Panc1 (cell line): ENCODE measurements at regions not wholly inside any gene's neighbourhood (a gene's known extent, or its start where the extent isn't known, plus 50 kb on each side); places are given as distances from the start of the nearest gene placed in this dataset.

Experiments used
- ATAC-seq: fragments of 200-7000 bp; cut with Tn5 transposase; 2 replicates; pipeline ENCODE4 v1.9.1; 2020; ENCODE audit warnings: mild to moderate bottlenecking, moderate library complexity
- BruUV-seq: library from RNA; stranded (reverse); fragments of 400-500 nt; replicated peaks from 2 replicates; lab custom pipeline; 2021; lab: Mats Ljungman, UMichigan
- CTCF ChIA-PET: fragments of 300-600 bp; sonication (Branson Sonifier 250); formaldehyde crosslinking; loops from one replicate; lab custom pipeline; 2022; ENCODE audit warnings: antibody characterized with exemption; lab: Charles Lee
- POLR2A ChIA-PET: fragments of 300-600 bp; sonication (Branson Sonifier 250); formaldehyde crosslinking; loops from one replicate; lab custom pipeline; 2022; ENCODE audit warnings: antibody characterized with exemption; lab: Charles Lee
- DNase-seq: peaks from one replicate; pipeline ENCODE4 v3.0.0-alpha.2; 2010; ENCODE audit warnings: low read depth, low spot score
- H3K27ac ChIP-seq: 2 replicates; pipeline ENCODE4 v1.5.1; 2011; ENCODE audit warnings: mild to moderate bottlenecking, low read length, inconsistent platforms
- H3K27me3 ChIP-seq: fragments of 200-500 bp; sonication (Bioruptor generic); 2 replicates; pipeline ENCODE4 v1.6.0; 2014; ENCODE audit warnings: low read length, inconsistent platforms; ENCODE audit not compliant: control insufficient read depth, insufficient read depth
- H3K36me3 ChIP-seq: fragments of 200-500 bp; sonication (Bioruptor generic); 2 replicates; pipeline ENCODE4 v1.5.1; 2014; ENCODE audit warnings: inconsistent platforms, mild to moderate bottlenecking, low read length, moderate library complexity; ENCODE audit not compliant: control insufficient read depth, insufficient read depth
- H3K4me1 ChIP-seq: 2 replicates; pipeline ENCODE4 v1.5.1; 2011; ENCODE audit warnings: inconsistent platforms, mild to moderate bottlenecking, low read length, moderate library complexity; ENCODE audit not compliant: control insufficient read depth, insufficient read depth
- H3K4me3 ChIP-seq, 2 experiments: 2 replicates each; pipeline ENCODE4 v1.5.1; 2011 to 2012; ENCODE audit warnings: low read depth in 2 of 2, low read length in 2 of 2, mild to moderate bottlenecking in 2 of 2, inconsistent platforms in 1 of 2, moderate library complexity in 1 of 2
- H3K9me3 ChIP-seq: fragments of 200-500 bp; sonication (Bioruptor generic); 2 replicates; pipeline ENCODE4 v1.5.1; 2014; ENCODE audit warnings: low read depth, mild to moderate bottlenecking, inconsistent platforms, low read length, moderate library complexity; ENCODE audit not compliant: control insufficient read depth, insufficient read depth
- CTCF ChIP-seq: fragments of 450-650 bp; IDR thresholded peaks from 2 replicates; pipeline ENCODE4 v1.5.1; 2017; ENCODE audit warnings: mild to moderate bottlenecking
- POLR2AphosphoS5 ChIP-seq: IDR thresholded peaks from 2 replicates; pipeline ENCODE4 v1.6.1; 2012; ENCODE audit warnings: mild to moderate bottlenecking, low read depth, low read length, moderate library complexity
- SIN3A ChIP-seq: IDR thresholded peaks from 2 replicates; pipeline ENCODE4 v1.6.1; 2012; ENCODE audit warnings: low read depth, mild to moderate bottlenecking, low read length, moderate library complexity, borderline replicate concordance; ENCODE audit not compliant: insufficient read depth
- TCF7L2 ChIP-seq: IDR thresholded peaks from 2 replicates; pipeline ENCODE4 v1.6.1; 2011; ENCODE audit warnings: mild to moderate bottlenecking, low read depth, low read length, inconsistent platforms
- in situ Hi-C: cut with HindIII; loops from 2 replicates; pipeline ENCODE4 v1.10.0; 2016; ENCODE audit warnings: low sequenced_read_pairs, low pct_unique_long_range_greater_than_20kb
- intact Hi-C: fragments of 100-400 bp; cut with micrococcal nuclease; formaldehyde crosslinking; loops from one replicate; pipeline ENCODE4 v1.10.0; 2022; ENCODE audit not compliant: unreplicated experiment
- TF ChIP-seq, protein P1 (sequence below), 2 experiments: IDR thresholded peaks; 2 replicates each; pipeline ENCODE4 v1.6.1; 2011 to 2012; ENCODE audit warnings: low read depth in 2 of 2, control low read depth in 1 of 2, low read length in 1 of 2, mild to moderate bottlenecking in 1 of 2, moderate library complexity in 1 of 2; ENCODE audit not compliant: insufficient read depth in 1 of 2

GRCh38 chr4:152081024-152081423 lies 320.2 kb upstream of the GATB start:
- in situ Hi-C loops: no loop called here
- no peaks in the 10 kb centered on the region for H3K4me1 ChIP-seq
- no peaks in the 10 kb centered on the region for H3K36me3 ChIP-seq
- no peak overlapping the region for H3K27ac ChIP-seq
- CTCF ChIA-PET: no interaction called here
- POLR2A ChIA-PET: no interaction called here
- TF ChIP-seq TCF7L2 (no peak), SIN3A (no peak), CTCF (no peak), POLR2AphosphoS5 (no peak)
- TF ChIP-seq, protein P1, sequence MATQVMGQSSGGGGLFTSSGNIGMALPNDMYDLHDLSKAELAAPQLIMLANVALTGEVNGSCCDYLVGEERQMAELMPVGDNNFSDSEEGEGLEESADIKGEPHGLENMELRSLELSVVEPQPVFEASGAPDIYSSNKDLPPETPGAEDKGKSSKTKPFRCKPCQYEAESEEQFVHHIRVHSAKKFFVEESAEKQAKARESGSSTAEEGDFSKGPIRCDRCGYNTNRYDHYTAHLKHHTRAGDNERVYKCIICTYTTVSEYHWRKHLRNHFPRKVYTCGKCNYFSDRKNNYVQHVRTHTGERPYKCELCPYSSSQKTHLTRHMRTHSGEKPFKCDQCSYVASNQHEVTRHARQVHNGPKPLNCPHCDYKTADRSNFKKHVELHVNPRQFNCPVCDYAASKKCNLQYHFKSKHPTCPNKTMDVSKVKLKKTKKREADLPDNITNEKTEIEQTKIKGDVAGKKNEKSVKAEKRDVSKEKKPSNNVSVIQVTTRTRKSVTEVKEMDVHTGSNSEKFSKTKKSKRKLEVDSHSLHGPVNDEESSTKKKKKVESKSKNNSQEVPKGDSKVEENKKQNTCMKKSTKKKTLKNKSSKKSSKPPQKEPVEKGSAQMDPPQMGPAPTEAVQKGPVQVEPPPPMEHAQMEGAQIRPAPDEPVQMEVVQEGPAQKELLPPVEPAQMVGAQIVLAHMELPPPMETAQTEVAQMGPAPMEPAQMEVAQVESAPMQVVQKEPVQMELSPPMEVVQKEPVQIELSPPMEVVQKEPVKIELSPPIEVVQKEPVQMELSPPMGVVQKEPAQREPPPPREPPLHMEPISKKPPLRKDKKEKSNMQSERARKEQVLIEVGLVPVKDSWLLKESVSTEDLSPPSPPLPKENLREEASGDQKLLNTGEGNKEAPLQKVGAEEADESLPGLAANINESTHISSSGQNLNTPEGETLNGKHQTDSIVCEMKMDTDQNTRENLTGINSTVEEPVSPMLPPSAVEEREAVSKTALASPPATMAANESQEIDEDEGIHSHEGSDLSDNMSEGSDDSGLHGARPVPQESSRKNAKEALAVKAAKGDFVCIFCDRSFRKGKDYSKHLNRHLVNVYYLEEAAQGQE (IDR thresholded peaks at IDR 0.05; ENCODE audit: insufficient read depth in 1 of 2, low read depth in 2 of 2, low read length in 1 of 2): no peak
- ATAC-seq: no peak
- intact Hi-C loops: no loop called here
- no peaks in the 10 kb centered on the region for H3K27me3 ChIP-seq
- H3K9me3 ChIP-seq: no peaks in the 10 kb centered on the region
- no peak overlapping the region for H3K4me3 ChIP-seq
- no TSS peak for BruUV-seq
- no peak for DNase-seq

DNA sequence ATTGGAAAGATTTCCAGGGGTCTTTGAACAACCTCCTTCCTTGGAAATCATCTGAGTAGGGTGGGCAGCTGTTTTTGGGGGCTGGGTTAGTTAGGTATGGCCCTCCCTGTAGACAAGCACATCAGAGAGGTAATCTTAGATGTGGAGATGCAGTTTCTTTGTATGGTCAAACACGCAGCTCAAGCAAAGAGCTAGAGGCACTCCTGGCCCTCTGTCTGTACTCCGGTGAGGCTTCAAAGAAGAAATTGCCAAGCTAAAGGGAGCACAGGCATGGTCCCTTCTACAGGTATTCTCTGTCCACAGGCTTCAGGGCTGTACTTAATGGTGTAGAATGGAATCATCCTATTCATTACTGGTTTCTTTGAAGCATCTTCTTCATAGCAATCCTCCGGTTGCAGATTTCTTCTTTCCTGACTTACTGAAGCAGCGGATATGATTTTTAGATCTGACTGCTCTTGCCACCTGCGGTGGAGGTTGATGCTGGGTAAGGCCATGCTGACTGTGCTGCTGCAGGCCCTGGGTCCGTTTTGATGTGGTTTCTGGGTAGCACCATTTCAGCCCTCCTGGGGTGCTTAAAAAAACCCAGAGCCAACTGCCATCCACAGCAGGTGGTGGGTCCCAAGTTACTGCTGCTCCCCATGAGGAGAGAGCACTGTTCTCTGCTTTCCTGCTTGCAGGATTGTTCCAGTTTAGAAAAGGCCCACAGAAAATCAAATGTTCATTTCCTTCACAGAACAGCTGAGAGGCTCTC lies 318.9 kb upstream of the GATB start:
- no peak overlapping the region for H3K27ac ChIP-seq
- ChIA-PET CTCF (no interaction called here), POLR2A (no interaction called here)
- H3K27me3 ChIP-seq: no peaks in the 10 kb centered on the region
- in situ Hi-C loops: no loop called here
- no peak overlapping the region for H3K4me3 ChIP-seq
- intact Hi-C loops: no loop called here
- ATAC-seq: no peak
- no peaks in the 10 kb centered on the region for H3K36me3 ChIP-seq
- no TSS peak for BruUV-seq
- no peak for TF ChIP-seq TCF7L2
- TF ChIP-seq, protein P1 (IDR thresholded peaks at IDR 0.05; ENCODE audit: insufficient read depth in 1 of 2, low read depth in 2 of 2, low read length in 1 of 2): no peak
- no peak for TF ChIP-seq SIN3A
- no peak for TF ChIP-seq POLR2AphosphoS5
- TF ChIP-seq CTCF: no peak
- H3K4me1 ChIP-seq: no peaks in the 10 kb centered on the region
- H3K9me3 ChIP-seq: no peaks in the 10 kb centered on the region
- DNase-seq: no peak
